ENCODE measurements at regions not wholly inside any gene's neighbourhood (a gene's known extent, or its start where the extent isn't known, plus 50 kb on each side); places are given as distances from the start of the nearest gene placed in this dataset.

- Histone ChIP-seq H3K9me3 (replicated peaks; ENCODE audit: control insufficient read depth, insufficient read depth, low read length) (no peaks in the 10 kb centered on the region), H3K4me1 (ENCODE audit: control insufficient read depth, insufficient read depth, low read length) (no peaks in the 10 kb centered on the region), H3K79me2 (ENCODE audit: control insufficient read depth, insufficient read depth, low read length) (no peaks in the 10 kb centered on the region), H3K9ac (ENCODE audit: control insufficient read depth, insufficient read depth, low read length) (no peak overlapping the region), H3K4me3 (no peak overlapping the region), H3K27me3 (replicated peaks in 1 of 2; ENCODE audit: control insufficient read depth in 2 of 2, insufficient read depth in 2 of 2, low read length in 1 of 2) (peaks cover 0 to 2% of the 10 kb centered on the region in 2 experiments; a peak in 3 of 4 replicates), H3K36me3 (ENCODE audit: control insufficient read depth in 2 of 2, insufficient read depth in 2 of 2, low read length in 1 of 2) (no peaks in the 10 kb centered on the region), H3K4me2 (ENCODE audit: control insufficient read depth, insufficient read depth) (no peak overlapping the region), H4K20me1 (ENCODE audit: control insufficient read depth, insufficient read depth) (no peaks in the 10 kb centered on the region), H3K27ac (ENCODE audit: control insufficient read depth, insufficient read depth) (no peak overlapping the region), H2AFZ (ENCODE audit: control insufficient read depth, low read depth, low read length) (no peak overlapping the region)
- in situ Hi-C loops (cut with MboI) = no loop called here
- no peak for DNase-seq (ENCODE audit: low read depth, low spot score)
- ChIA-PET SMC1A (ENCODE audit: uncharacterized antibody, unreplicated experiment) (no interaction called here), POLR2A (no interaction called here), CTCF (no interaction called here), RAD21 (ENCODE audit: unreplicated experiment) (no interaction called here)
- FAIRE-seq = no peak
- no TSS peak for BruUV-seq (replicated peaks)
- 43% methylated on average over 27 of the region's 27 CpGs for WGBS (ENCODE audit: insufficient coverage, insufficient replicate concordance, low lambda C conversion rate, missing lambda C conversion rate)
- intact Hi-C loops (cut with micrococcal nuclease; ENCODE audit: unreplicated experiment) = no loop called here
- no peak for ATAC-seq
- TF ChIP-seq BMI1 (IDR thresholded peaks at IDR 0.05; ENCODE audit: borderline replicate concordance) = no peak
- TF ChIP-seq, protein P1, sequence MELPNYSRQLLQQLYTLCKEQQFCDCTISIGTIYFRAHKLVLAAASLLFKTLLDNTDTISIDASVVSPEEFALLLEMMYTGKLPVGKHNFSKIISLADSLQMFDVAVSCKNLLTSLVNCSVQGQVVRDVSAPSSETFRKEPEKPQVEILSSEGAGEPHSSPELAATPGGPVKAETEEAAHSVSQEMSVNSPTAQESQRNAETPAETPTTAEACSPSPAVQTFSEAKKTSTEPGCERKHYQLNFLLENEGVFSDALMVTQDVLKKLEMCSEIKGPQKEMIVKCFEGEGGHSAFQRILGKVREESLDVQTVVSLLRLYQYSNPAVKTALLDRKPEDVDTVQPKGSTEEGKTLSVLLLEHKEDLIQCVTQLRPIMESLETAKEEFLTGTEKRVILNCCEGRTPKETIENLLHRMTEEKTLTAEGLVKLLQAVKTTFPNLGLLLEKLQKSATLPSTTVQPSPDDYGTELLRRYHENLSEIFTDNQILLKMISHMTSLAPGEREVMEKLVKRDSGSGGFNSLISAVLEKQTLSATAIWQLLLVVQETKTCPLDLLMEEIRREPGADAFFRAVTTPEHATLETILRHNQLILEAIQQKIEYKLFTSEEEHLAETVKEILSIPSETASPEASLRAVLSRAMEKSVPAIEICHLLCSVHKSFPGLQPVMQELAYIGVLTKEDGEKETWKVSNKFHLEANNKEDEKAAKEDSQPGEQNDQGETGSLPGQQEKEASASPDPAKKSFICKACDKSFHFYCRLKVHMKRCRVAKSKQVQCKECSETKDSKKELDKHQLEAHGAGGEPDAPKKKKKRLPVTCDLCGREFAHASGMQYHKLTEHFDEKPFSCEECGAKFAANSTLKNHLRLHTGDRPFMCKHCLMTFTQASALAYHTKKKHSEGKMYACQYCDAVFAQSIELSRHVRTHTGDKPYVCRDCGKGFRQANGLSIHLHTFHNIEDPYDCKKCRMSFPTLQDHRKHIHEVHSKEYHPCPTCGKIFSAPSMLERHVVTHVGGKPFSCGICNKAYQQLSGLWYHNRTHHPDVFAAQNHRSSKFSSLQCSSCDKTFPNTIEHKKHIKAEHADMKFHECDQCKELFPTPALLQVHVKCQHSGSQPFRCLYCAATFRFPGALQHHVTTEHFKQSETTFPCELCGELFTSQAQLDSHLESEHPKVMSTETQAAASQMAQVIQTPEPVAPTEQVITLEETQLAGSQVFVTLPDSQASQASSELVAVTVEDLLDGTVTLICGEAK (IDR thresholded peaks at IDR 0.05; ENCODE audit: borderline replicate concordance) = no peak
- TF ChIP-seq JUND (IDR thresholded peaks at IDR 0.05; ENCODE audit: low read depth, low read length) = no peak
- no peak for TF ChIP-seq GABPA (IDR thresholded peaks at IDR 0.05; ENCODE audit: low read depth)
- TF ChIP-seq SIX5 (IDR thresholded peaks at IDR 0.05; ENCODE audit: low read depth, low read length, severe bottlenecking) = no peak
- TF ChIP-seq BCL11A (IDR thresholded peaks at IDR 0.05; ENCODE audit: low read depth, low read length) = no peak
- no peak for TF ChIP-seq MAX (IDR thresholded peaks at IDR 0.05; ENCODE audit: low read depth, low read length)
- no peak for TF ChIP-seq BCL3 (IDR thresholded peaks at IDR 0.05; ENCODE audit: borderline replicate concordance, insufficient read depth, low read depth, low read length, poor library complexity, severe bottlenecking)
- TF ChIP-seq ZBED1 (IDR thresholded peaks at IDR 0.05; ENCODE audit: borderline replicate concordance) = no peak
- TF ChIP-seq, protein P2, sequence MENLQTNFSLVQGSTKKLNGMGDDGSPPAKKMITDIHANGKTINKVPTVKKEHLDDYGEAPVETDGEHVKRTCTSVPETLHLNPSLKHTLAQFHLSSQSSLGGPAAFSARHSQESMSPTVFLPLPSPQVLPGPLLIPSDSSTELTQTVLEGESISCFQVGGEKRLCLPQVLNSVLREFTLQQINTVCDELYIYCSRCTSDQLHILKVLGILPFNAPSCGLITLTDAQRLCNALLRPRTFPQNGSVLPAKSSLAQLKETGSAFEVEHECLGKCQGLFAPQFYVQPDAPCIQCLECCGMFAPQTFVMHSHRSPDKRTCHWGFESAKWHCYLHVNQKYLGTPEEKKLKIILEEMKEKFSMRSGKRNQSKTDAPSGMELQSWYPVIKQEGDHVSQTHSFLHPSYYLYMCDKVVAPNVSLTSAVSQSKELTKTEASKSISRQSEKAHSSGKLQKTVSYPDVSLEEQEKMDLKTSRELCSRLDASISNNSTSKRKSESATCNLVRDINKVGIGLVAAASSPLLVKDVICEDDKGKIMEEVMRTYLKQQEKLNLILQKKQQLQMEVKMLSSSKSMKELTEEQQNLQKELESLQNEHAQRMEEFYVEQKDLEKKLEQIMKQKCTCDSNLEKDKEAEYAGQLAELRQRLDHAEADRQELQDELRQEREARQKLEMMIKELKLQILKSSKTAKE (IDR thresholded peaks at IDR 0.05; ENCODE audit: low read depth, poor library complexity, severe bottlenecking) = no peak
- TF ChIP-seq NR2F1 (conservative IDR thresholded peaks at IDR 0.05) = no peak
- TF ChIP-seq YBX1 (IDR thresholded peaks at IDR 0.05) = no peak
- TF ChIP-seq ELK1 (IDR thresholded peaks at IDR 0.05; ENCODE audit: low read depth, low read length) = no peak
- no peak for TF ChIP-seq LARP7 (IDR thresholded peaks at IDR 0.05)
- no peak for TF ChIP-seq CHD4 (IDR thresholded peaks at IDR 0.05)
- no peak for TF ChIP-seq SMC3 (IDR thresholded peaks at IDR 0.05; ENCODE audit: borderline replicate concordance, low read length)
Observed at GRCh38 chr16:86377251-86378022, 132.9 kb upstream of the FOXF1 start.

All from GM12878 (cell line).